HAP-1 (cell line): ENCODE measurements at regions not wholly inside any gene's neighbourhood (a gene's known extent, or its start where the extent isn't known, plus 50 kb on each side); places are given as distances from the start of the nearest gene placed in this dataset.
"Not testable (repeated sequence)": the region's sequence is repeated elsewhere in the genome, so short reads cannot be mapped to it uniquely, and the experiment has no call there.

Experiments used
- DNase-seq, 2 experiments: peaks; one replicate each; pipeline ENCODE4 v3.0.0-alpha.2; 2016 to 2020; ENCODE audit warnings: low spot score in 2 of 2
- H3K27me3 ChIP-seq: fragments of 250-450 bp; sonication (Bioruptor Pico); 2 replicates; pipeline ENCODE4 v1.5.1; 2020; ENCODE audit warnings: low read depth, mild to moderate bottlenecking, moderate library complexity
- H3K36me3 ChIP-seq: fragments of 250-450 bp; sonication (Bioruptor Pico); replicated peaks from 2 replicates; pipeline ENCODE4 v1.5.1; 2020; ENCODE audit warnings: mild to moderate bottlenecking
- H3K4me1 ChIP-seq: fragments of 250-450 bp; sonication (Bioruptor Pico); 2 replicates; pipeline ENCODE4 v1.5.1; 2020; ENCODE audit warnings: mild to moderate bottlenecking
- H3K4me3 ChIP-seq: fragments of 250-450 bp; sonication (Bioruptor Pico); 2 replicates; pipeline ENCODE4 v1.5.1; 2020; ENCODE audit warnings: mild to moderate bottlenecking, moderate library complexity
- H3K9me3 ChIP-seq: fragments of 250-450 bp; sonication (Bioruptor Pico); 2 replicates; pipeline ENCODE4 v1.5.1; 2020; ENCODE audit warnings: mild to moderate bottlenecking, moderate library complexity
- in situ Hi-C: fragments of 300-500 bp; cut with MboI; formaldehyde crosslinking; loops from 3 replicates; pipeline ENCODE4 v1.14.3; 2020; ENCODE audit warnings: low sequenced_read_pairs, inconsistent platforms, mixed read lengths

DNA sequence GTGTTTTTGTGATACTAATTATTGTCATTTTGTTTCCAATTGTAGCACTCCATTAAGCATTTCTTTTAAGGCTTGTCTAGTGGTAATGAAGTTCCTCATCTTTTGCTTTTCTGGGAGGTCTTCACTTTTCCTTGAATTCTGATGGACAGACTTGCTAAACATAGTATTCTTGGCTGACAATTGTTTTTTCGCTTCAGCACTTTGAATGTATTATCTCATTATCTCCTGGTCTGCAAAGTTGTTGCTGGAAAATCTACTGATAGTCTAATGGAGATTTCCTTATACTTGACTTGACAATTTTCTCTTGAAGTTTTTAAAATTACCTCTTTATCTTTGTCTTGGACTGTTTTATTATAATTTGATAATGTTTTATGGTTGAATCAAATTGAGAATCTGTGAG, 147.5 kb downstream of the FAM174A start:
- no peaks in the 10 kb centered on the region for H3K4me1 ChIP-seq
- H3K27me3 ChIP-seq, result no peaks in the 10 kb centered on the region
- no peak for DNase-seq
- no peaks in the 10 kb centered on the region for H3K9me3 ChIP-seq
- H3K4me3 ChIP-seq, result no peak overlapping the region
- in situ Hi-C loops, result no loop called here
- no peaks in the 10 kb centered on the region for H3K36me3 ChIP-seq

DNA sequence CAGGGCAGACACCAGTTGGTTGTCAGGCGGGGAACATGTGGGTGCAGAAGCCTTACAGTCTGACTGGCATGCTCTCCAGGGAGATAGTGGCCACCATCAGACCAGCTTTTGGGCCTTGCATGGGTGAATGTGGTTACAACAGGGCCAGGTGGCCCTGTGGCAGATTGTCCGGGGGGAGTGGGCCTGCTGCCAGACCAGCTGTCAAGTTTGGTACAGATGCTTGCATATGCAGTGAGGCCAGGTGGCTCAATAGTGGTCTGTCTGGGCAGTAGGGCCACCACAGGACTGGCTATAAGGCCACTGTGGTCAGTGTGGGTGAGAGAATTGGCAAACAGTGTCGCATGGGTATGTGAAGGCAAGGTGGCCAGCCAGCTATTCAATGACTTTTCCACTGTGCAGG, 148.7 kb downstream of the FAM174A start:
- H3K27me3 ChIP-seq, result no peaks in the 10 kb centered on the region
- no peak for DNase-seq
- H3K9me3 ChIP-seq, result no peaks in the 10 kb centered on the region
- in situ Hi-C loops, result no loop called here
- no peaks in the 10 kb centered on the region for H3K4me1 ChIP-seq
- H3K36me3 ChIP-seq, result no peaks in the 10 kb centered on the region
- no peak overlapping the region for H3K4me3 ChIP-seq

DNA sequence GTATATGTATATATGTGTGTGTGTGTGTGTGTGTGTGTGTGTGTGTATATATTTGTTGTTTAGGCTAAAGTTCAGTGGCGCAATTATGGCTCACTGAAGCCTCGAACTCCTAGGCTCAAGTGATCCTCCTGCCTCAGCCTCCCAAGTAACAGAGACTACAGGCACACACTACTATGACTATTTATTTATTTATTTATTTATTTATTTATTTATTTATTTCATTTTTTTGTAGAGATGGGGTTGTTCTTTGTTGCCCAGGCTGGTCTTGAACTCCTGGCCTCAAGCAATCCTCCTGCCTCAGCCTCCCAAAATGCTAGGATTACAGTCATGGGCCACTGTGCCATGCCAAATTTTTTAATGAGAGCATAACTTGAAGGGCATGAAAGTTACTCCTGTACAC, 149.9 kb downstream of the FAM174A start:
- in situ Hi-C loops, H3K9me3 ChIP-seq: not testable (repeated sequence)

DNA sequence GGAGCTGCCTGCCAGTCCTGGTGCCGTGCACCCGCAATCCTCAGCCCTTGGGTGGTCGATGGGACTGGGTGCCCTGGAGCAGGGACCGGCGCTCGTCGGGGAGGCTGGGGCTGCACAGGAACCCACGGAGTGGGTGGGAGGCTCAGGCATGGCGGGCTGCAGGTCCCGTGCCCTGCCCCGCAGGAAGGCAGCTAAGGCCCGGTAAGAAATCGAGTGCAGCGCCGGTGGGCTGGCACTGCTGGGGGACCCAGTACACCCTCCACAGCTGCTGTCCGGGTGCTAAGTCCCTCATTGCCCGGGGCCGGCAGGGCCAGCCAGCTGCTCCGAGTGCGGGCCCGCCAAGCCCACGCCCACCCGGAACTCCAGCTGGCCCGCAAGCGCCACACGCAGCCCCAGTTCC, 153.7 kb downstream of the FAM174A start:
- in situ Hi-C loops, H3K27me3 ChIP-seq, DNase-seq: not testable (repeated sequence)

More for the DNA sequence above, 149.9 kb downstream of the FAM174A start:
- not testable (repeated sequence) for H3K36me3 ChIP-seq, H3K4me3 ChIP-seq, H3K27me3 ChIP-seq, DNase-seq, H3K4me1 ChIP-seq

DNA sequence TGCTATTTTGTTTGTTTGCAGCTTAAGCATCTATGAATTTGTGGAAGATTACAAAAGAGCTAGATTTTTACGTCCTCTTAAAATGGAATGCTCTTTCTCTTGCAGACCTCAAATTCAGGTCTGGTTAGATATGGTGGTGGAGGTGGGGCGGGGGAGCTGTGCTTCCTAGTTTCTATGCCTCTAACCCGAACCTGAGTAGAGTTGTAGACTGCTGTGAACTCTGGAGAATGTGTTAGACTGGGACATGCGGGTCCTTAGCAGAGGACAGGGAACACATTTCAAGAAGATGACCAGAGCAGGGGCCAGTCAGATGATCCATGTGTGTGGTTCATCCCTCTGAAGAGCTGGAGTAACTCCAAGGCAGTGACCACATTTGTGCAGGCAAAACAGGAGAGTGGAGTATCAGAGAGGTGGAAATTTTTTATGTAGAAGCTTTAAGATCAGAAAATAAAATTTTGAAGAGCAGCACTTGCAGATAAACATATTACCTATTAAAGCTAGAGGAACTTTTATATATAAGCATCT, 154.9 kb downstream of the FAM174A start:
- DNase-seq, result no peak
- no peaks in the 10 kb centered on the region for H3K4me1 ChIP-seq
- in situ Hi-C loops, result no loop called here
- no peaks in the 10 kb centered on the region for H3K36me3 ChIP-seq
- no peaks in the 10 kb centered on the region for H3K9me3 ChIP-seq
- no peaks in the 10 kb centered on the region; the same call in 1 of the 2 replicates for H3K27me3 ChIP-seq
- H3K4me3 ChIP-seq, result no peak overlapping the region

More for the DNA sequence above, 153.7 kb downstream of the FAM174A start:
- H3K36me3 ChIP-seq, H3K4me3 ChIP-seq, H3K9me3 ChIP-seq, H3K4me1 ChIP-seq: not testable (repeated sequence)

DNA sequence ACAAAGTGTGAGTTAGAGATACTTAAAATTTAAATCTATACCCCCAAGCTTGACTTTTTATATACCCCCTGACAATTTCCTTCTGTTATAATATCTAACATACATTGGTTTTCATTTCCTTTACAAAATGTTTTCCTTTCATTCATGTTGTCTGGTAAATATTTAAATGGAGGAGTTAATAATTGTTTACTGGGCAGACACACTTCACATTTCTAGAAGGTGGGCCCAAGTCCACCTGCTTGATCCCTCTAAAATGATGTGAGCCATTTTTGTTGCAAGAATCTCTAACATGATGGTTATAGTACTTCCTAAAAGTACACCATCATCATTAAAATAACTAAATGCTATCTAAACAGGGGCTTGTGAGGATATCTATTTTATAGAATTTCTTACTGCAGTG, 155.9 kb downstream of the FAM174A start:
- no peaks in the 10 kb centered on the region; the same call in 1 of the 2 replicates for H3K27me3 ChIP-seq
- H3K4me1 ChIP-seq, result no peaks in the 10 kb centered on the region
- no peaks in the 10 kb centered on the region for H3K36me3 ChIP-seq
- no peak for DNase-seq
- in situ Hi-C loops, result no loop called here
- H3K9me3 ChIP-seq, result no peaks in the 10 kb centered on the region
- H3K4me3 ChIP-seq, result no peak overlapping the region

DNA sequence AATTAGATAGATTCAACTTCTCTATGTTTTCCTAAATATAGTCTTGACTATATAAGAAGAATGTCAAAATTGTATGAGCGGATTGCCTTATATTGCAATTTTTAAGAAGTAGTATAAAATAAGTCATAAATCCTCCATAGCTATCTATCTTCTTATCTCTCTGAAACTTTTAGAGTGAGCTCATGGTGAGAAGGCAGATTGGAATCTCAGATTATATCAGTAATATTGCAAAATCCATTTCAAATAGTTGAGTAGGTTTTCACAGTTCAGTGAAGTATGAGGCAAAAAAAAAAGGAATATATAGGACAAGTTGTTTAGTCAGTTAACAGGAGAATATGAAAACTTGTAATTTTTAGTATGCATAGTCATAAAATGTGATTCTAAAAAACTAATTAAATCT, 156.4 kb downstream of the FAM174A start:
- Histone ChIP-seq H3K4me1 (no peaks in the 10 kb centered on the region), H3K9me3 (no peaks in the 10 kb centered on the region), H3K36me3 (no peaks in the 10 kb centered on the region), H3K4me3 (no peak overlapping the region), H3K27me3 (no peaks in the 10 kb centered on the region; the same call in 1 of the 2 replicates)
- DNase-seq, result no peak
- in situ Hi-C loops, result no loop called here

DNA sequence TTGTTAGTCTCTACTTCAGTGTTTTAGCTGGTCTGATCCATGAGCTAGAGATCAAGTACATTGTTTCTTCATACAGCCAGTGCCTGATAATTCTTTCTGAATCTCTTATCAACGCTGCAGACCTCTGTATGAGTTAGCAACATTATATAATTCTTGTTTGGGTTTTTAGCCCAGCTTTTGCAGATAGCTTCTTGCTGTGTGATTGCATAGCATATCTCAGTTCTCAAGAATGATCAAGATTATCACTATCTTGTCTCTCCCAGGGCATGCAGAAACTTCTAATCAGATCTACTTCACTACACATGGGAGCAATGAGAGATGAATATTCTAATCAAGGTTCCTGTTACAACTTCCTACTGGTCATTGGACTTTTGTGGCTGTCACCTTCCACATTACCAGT, 158.3 kb downstream of the FAM174A start:
- no peaks in the 10 kb centered on the region for H3K36me3 ChIP-seq
- no peaks in the 10 kb centered on the region for H3K9me3 ChIP-seq
- H3K4me1 ChIP-seq, result no peaks in the 10 kb centered on the region
- DNase-seq, result no peak
- H3K27me3 ChIP-seq, result no peaks in the 10 kb centered on the region; the same call in 1 of the 2 replicates
- no peak overlapping the region for H3K4me3 ChIP-seq
- in situ Hi-C loops, result no loop called here

DNA sequence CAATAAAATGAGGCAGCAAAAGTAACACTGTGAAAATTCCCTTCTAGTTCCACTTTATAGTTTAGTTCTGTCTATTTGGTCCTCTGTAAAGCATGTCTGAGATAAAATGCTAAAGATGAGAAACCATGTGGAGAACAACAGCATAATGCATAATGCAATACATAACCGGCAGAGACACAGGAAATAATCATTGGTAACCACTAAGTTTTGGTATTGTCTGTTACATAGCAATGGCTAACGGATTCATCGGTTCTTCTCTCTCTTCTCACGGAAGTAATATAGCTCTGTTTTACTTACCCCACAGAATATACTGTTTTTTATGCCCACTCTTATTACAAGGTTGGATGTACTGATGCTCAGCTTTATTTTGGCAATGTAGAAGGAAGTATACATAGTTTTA, 158.9 kb downstream of the FAM174A start:
- no peak overlapping the region for H3K4me3 ChIP-seq
- in situ Hi-C loops, result no loop called here
- H3K4me1 ChIP-seq, result no peaks in the 10 kb centered on the region
- H3K36me3 ChIP-seq, result no peaks in the 10 kb centered on the region
- no peak for DNase-seq
- H3K27me3 ChIP-seq, result no peaks in the 10 kb centered on the region; the same call in 1 of the 2 replicates
- H3K9me3 ChIP-seq, result no peaks in the 10 kb centered on the region

DNA sequence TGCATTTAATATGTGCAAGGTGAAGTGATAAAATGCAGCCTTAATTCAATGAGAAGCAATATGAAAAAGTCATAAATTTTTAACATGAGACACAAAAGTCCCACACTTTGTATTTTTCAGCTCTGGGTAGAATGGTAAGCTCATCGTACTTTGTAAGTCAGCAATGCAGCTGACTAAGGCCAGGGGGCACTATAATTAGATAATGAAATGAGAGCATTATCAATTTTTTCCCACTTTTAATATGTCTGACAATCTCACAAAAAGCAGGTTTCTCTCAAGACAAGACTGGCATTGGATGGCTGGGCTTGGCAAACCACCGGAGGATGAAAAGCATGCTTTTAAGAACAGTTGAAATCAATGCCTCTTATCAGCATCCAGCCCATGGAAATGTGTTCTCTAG, 162.8 kb downstream of the FAM174A start:
- no peak for DNase-seq
- Histone ChIP-seq H3K36me3 (no peaks in the 10 kb centered on the region), H3K4me3 (no peak overlapping the region), H3K4me1 (no peaks in the 10 kb centered on the region), H3K27me3 (no peaks in the 10 kb centered on the region; the same call in 1 of the 2 replicates), H3K9me3 (no peaks in the 10 kb centered on the region)
- in situ Hi-C loops, result no loop called here

DNA sequence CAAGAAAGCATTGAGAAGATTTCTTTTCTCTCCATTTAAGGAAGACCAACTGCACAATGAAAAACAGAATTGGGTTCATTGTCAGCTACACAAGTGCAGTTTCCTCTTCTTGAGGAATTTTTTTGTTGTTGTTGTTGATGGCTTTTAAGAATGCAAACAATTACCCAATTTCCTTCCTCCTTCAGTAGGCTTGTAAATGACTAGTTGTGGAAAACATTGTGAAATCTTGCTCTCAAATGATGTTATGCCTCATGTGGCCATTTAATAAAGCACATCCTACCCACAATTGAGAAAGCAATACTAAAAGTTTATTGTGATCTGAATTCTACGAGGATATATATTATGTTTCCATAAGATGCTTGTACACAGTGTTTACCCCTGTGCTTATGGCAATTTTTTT, 171.6 kb downstream of the FAM174A start:
- Histone ChIP-seq H3K27me3 (no peaks in the 10 kb centered on the region), H3K36me3 (no peaks in the 10 kb centered on the region), H3K4me3 (no peak overlapping the region), H3K4me1 (no peaks in the 10 kb centered on the region), H3K9me3 (no peaks in the 10 kb centered on the region)
- no peak for DNase-seq
- in situ Hi-C loops, result no loop called here

DNA sequence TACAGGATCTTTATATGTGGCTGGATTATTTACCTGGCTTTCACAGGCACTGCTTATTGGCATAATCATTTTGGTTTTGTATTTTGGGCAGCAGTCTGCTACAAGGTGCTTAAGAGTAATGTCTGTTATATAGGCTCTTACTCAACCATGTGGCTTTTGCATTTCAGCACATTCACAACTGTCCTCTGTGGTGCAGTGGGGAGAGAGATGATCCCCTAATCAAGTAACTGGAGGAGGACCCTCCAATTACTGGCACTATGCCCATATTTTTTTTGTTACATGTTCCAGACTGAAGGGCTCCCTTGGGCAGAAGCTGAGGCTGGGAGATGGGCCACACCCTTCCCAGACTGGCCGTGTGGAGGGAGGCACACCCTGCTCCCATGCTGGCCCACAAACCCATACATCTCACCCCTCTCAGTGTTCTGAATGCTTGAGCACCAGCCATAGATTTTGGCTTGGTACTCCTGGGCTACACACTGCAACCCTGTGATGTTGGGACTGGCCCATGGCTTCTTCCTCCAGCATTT, 173.5 kb downstream of the FAM174A start:
- in situ Hi-C loops, result no loop called here
- H3K9me3 ChIP-seq, result no peaks in the 10 kb centered on the region
- H3K36me3 ChIP-seq, result no peaks in the 10 kb centered on the region
- H3K27me3 ChIP-seq, result no peaks in the 10 kb centered on the region
- no peak for DNase-seq
- no peaks in the 10 kb centered on the region for H3K4me1 ChIP-seq
- no peak overlapping the region for H3K4me3 ChIP-seq

DNA sequence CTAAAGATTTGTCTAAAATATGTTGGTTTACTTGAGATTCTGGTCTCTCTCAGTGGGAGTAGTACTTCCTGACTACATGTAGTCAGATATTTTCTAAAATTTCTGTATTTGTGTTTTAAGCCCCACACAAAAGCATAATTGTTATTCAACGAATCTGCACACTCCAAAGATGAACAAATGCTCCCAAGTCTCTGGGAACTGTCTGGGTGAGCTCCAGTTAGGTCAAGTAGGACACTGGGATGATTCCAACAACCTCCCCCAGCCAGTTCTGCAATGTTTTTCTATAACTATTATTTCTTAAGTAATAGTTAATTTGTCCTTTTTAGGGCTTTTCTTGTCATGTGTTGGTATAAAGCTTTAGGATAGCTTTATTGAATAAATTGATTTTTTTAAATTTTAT, 174.6 kb downstream of the FAM174A start:
- no peaks in the 10 kb centered on the region for H3K4me1 ChIP-seq
- DNase-seq, result no peak

DNA sequence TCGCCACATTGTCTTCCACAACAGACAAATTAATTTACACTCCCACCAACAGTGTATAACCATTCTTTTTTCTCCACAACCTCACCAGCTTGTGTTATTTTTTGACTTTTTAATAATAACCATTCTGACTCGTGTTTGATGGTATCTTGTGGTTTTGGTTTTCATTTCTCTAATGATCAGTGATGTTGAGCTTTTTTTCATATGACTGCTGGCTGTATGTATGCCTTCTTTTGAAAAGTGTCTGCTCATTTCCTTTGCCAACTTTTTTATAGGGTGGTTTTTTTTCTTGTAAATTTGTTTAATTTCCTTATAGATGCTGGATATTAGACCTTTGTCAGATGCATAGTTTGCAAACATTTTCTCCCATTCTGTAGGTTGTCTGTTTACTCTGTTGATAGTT, 179.6 kb downstream of the FAM174A start:
- in situ Hi-C loops, H3K36me3 ChIP-seq: not testable (repeated sequence)

More for the DNA sequence above, 174.6 kb downstream of the FAM174A start:
- no peaks in the 10 kb centered on the region for H3K36me3 ChIP-seq
- no peaks in the 10 kb centered on the region for H3K27me3 ChIP-seq
- H3K9me3 ChIP-seq, result no peaks in the 10 kb centered on the region
- H3K4me3 ChIP-seq, result no peak overlapping the region
- in situ Hi-C loops, result no loop called here

DNA sequence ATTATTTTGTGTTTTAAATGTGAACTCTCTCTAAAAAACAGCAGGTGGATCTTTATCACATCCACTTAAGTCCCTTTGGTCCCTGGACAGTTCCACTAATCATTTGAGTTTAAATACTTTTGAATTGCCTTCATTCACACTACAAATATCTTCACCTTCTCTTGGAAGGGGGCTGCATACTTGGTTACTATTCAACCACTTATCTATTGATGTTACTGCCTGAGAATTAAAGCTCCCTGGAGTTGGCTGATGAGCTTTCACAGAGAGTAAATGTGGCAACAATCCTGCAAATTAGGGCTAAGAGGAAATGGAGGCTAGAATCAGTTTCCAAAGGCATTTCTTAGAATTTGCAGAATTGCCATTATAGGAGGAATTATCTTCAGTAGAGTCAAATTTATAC, 180.4 kb downstream of the ST8SIA4 start:
- in situ Hi-C loops, result no loop called here

More for the DNA sequence above, 179.6 kb downstream of the FAM174A start:
- not testable (repeated sequence) for DNase-seq, H3K27me3 ChIP-seq, H3K4me1 ChIP-seq, H3K9me3 ChIP-seq, H3K4me3 ChIP-seq

More for the DNA sequence above, 180.4 kb downstream of the ST8SIA4 start:
- DNase-seq, result no peak
- Histone ChIP-seq H3K36me3 (no peaks in the 10 kb centered on the region), H3K4me3 (no peak overlapping the region), H3K9me3 (no peaks in the 10 kb centered on the region), H3K4me1 (no peaks in the 10 kb centered on the region), H3K27me3 (no peaks in the 10 kb centered on the region; the same call in 1 of the 2 replicates)
